GM18868 (cell line): ENCODE measurements at regions not wholly inside any gene's neighbourhood (a gene's known extent, or its start where the extent isn't known, plus 50 kb on each side); places are given as distances from the start of the nearest gene placed in this dataset.

Source experiments
- ATAC-seq: cut with Tn5 transposase; IDR thresholded peaks from one replicate; pipeline ENCODE4 v1.9.1; 2021; ENCODE audit warnings: mild to moderate bottlenecking, moderate library complexity; ENCODE audit not compliant: unreplicated experiment

DNA sequence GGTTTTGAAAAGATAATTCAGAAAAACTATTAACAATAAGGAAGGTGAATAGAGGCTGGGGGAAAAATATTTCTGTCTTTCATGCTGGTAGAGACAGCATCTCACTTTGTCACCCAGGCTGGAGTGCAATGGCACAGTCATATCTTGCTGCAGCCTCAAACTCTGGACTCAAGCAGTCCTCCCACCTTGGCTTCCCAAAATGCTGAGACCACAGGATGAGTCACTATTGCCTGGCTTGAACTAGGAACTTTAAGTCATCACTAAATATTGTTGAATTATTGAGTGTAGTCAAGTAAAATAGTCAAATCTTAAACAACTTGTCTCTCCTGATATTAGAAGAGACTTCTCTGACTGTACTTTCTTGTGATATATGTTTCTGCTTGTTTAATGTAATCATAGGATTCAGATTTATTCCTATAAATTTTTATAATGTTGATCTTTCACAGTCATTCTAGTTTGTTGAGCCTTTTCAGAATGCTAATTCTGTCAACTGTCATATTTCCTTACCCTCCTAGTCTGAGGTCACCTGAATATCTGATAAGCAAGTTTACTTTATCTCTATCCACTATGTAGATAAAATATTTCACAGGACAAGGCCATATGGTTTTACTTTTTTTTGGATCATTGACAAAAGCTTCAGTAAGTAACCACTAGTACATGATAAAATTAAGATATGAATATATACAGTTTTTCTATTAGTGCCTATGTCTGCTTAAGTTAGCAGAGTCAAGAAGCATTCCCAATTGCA lies 1696.5 kb downstream of the MAT2B start:
- ATAC-seq: no peak

DNA sequence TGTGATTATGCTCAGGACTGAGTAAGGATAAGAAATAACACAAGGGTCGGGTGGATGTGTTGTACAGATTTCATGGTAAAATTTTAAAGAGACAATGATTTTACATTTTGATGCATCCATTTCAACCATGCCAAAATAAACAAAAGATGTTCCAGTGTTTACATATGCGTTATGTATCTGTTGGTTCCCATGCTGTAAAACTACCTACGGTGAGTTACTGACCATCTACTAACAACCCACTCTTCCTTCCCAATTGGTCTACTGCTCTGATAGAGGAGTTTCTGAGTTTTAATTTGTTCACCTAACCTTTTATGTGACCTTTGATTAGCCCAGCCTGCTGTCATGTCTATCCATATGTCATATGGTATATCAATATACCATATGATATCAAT lies 1697.1 kb downstream of the MAT2B start:
- no peak for ATAC-seq

DNA sequence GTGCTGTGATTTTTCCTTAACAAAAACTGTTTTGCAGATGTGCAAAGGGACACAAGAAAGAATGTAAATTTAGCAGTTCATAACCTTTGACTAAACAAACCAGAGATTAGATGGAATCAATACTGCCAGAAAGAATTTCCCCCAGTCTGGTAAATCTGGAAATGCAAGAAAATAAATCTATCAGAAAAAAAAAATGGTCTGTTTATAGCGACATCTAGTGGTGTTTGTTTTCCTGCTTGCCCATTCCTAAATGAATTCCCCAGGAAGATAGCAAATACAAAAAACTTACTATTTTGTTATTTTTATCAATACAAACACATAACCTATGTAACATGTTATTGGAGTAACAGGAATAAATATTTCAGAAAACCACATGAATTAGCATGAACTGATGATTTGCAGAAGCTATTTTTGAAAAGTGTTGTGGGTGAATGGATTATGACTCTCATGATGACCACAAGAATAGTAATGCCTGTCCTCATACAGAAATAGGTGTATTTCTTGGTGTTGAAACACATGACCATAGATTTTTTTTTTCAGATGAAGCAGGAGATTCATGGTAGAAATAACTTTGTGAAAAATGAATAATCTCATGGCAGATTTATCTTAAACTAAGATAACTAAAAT lies 1703.8 kb downstream of the MAT2B start:
- ATAC-seq: peak; percentile 37

DNA sequence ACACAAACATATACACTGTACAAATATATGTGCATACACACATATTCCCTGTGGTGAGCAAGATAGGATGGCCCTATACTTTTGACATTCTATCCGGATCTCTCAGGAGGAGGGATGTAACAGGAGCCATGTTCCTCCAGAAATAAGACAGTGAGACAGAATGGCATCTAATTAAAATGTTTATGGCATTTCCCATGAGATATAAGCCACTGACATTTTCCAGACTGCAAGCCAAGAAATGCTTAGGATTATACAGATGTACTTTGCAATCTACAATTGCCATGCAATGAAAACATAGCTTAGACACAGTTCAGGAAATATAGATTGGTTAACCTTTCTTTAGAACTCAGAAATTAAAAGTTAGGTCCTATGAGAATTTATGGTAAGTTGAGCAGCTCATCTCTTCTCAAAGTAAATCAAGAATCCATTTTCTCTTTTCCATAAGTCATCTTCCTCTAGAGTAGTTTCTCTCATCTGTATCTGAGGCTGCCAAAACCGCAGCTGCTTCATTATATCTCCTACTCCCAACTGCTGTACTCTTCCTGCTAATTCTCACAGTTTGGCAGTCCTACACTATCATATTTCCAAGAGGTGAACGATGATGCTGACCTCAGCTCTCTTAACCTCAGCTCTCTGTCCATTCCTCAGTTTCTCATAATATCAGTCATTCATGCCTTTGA lies 1719.1 kb downstream of the MAT2B start:
- no peak for ATAC-seq

DNA sequence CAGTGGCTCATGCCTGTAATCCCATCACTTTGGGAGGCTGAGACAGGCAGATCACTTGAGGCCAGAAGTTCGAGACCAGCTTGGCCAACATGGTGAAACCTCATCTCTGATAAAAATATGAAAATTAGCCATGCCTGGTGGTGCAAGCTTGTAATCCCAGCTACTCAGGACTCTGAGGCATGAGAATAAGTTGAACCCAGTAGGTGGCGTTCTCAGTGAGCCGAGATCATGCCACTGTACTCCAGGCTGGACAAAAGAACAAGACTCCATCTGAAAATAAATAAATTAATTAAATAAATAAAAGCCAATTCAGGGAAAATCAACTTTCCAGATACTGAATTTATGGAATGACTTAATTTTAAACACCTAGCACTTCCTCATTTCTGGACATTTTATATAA lies 1722.1 kb downstream of the MAT2B start:
- ATAC-seq: no peak

DNA sequence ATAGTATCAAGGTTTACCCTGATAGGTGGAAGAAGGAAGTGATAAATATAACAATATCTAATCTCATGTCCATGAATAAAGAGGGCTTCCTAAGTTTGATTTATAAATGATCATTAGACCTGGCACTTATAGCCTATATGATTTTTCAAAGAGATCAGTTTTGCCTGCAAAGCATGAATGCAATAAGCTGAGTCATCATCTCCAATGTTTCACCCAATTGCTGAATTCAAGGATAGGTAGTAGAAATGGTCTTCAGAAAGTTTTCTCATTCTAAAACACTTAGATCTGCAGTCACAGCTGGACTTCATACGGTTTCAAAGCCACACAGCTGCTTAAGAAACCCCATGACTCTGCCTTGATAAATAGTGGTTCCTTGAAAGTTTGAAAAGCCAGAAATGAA lies 1722.8 kb downstream of the MAT2B start:
- no peak for ATAC-seq

DNA sequence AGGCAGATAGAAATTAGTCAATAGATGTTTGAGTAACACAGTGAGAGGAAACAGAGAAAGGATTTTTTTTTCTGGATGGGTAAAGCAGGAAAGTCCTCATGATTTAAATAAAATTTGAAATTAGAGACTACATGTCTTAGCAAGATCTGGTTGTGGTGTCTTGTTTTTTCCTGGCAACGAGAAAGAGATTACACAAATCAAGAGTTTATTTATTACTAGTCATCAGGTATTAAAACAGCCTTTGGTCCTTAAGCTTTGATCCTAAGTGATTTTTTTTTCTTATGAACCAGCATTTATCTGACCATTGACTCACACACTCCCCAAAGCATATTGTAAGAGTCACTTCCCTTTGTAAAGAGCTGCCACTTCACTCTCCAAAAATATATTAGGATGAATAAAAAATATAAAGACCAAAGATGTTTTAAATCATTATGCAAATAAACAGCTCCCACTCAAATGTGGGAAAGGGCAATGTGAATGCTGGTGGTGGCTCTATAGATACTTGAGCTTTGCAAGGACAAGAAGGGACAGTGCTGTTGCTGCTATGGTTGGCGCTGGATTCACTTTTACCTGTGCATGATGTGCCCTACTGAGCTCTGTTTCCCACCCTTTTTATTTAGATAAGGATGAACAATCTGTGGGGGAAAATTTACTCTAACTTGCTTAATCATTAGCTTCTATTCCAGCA lies 1726.5 kb downstream of the MAT2B start:
- no peak for ATAC-seq

DNA sequence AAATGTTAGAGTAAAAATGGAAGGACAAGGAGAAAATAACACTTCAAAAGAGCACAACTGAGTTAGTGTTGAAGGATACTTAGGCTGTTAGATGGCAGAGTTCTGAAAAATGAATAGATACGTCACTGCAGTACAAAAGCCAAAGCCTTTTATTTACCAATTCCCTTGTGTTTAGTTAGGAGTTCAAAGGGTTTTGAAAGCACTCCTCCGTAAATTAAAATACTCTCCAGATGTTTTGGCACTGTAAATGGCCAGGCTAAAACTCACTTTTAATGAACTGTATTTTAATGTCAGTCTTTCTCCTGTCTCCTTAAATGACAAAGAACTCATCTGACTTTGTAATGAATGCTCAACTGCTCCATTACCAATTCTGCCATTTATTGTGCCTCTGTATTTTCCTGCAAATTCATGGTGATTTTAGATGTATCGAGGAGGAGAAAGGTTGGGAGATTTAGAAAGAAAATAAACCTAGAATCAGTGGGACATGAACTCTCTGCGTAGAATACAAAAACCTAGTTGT lies 1727.2 kb downstream of the MAT2B start:
- ATAC-seq: no peak

DNA sequence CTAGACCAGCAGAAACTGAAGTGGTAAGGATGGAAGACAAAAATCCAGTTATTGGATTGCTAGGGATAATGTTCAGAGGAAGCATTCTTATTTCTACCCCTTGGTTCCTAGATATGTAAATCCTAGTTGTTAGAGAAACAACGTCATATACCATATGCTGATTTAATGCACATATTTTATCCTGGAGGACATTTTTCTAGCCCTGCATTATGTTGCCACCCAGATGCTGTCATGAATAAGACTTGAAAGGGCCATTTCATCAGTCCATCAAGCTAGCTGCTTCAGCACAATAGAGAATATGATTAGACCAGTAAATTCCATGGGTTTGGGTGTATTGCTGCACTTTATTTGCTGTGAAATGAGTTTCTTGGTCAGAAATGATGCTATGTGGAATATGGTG lies 1736.4 kb downstream of the MAT2B start:
- ATAC-seq: no peak

DNA sequence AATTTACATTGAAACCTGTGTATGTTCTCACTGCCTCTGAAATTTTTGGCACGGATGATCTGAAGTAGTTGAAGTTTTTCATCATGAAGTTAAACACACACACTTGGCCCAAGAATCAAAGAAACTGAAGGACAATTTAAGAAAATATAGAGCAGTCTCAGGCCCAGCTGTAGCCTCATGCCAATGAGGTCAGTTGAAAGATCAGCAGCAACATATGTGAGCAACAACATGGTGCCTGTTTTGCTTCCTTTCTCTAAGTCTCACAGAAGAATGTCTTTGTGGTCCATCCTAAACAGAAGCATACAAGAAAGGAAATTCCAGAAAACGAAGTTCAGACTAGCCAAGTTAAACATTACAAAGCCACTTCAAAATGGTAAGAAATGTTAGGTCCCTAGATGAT lies 1737.2 kb downstream of the MAT2B start:
- ATAC-seq: no peak

DNA sequence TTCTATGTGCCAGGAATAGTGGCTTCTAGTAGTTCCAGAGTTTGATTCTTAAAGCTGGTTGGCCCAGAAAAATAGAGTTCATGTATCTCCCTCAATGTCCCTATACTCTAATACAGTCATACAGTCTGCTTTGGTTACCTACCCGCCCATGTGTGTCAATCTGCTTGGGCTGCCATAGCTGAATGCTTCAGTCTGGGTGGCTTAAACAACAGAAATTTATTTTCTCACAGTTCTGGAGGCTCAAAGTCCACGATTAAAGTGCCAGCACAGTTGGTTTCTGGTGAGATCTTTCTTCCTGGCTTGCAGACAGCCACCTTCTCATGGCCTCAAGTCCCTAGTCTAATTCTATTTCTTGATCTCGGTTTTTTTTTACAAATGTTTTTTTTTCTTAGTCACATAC lies 1739.0 kb downstream of the MAT2B start:
- ATAC-seq: no peak

DNA sequence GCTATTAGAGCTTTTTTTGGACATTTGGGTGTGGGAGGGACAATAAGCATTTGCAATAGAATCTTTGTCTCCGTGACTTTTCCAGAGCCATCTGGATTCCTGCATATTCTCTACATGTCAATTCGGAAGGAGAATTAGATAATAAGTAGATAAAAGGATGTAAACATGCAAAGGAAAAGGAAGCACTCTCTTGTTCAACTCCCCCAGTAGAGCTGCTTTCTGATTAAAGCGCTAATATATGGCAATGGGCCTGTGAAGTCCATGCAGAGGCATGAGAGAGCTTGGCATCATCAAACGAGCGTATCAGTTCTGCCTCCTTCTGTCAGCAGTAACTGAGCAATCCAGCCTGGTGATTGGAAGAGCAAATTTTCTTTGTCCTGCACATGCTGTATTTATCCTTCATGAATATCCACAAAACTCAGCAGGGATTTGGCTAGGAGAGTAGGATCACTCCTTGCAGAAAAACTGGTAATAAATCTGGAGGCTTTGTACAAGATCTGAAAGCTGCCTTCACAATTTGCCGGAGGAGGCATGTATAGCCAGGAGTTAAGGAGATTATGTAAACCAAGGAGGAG lies 1752.9 kb downstream of the MAT2B start:
- ATAC-seq: no peak

DNA sequence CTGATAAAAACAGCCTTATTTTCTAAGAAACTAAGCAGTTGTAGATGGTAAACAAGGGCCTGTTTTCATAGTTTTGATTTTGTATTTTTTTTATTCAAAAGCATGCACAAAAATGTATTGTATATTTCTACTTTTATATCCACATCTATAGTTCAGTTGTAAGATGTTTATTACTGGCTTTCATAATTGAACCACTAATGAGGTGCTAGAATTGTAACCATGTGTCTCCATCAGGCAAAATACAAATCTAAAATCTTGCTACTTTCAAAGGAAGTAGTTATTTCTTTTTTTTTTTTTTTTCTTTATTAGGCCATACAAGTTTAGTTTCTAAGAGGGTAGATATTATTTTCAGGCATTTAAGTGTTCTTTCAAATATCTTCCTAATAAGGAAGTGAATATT lies 1755.0 kb downstream of the MAT2B start:
- no peak for ATAC-seq

DNA sequence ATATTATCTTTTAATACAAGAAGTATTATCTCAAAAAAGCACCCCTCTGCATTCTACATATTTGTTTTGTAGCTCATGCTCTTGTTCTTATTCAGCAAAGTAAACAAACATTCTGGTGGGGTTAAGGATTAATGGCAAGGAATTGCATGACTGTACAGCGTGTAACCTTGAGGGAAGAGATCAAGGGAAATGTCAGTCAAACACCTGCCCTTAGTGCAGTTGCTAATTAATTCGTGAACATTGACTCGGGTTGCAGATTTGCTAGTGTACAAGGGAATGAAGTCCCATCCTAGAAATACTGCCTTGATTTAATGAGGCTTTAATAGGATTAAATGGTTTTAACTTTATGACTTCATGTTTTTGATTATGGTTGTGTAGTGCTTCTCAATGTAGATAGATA lies 1758.1 kb downstream of the MAT2B start:
- ATAC-seq: no peak

DNA sequence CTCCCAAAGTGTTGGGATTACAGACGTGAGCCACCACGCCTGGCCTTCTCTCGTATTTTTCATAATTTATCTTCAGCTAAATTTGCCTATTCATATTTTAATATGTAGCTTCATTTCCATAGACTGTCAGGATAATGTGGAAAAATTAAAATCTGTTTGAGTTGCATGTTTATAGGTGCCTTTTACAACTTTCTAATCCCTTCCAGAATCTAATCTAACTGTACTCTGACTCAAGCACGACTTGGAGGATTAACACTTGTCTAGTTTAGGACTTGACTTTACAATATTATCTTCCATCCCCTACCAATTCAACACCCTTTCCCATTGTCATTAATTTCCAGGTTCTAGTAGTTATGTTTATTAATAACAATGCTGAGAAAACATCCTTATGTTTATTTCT lies 1761.5 kb downstream of the MAT2B start:
- no peak for ATAC-seq

DNA sequence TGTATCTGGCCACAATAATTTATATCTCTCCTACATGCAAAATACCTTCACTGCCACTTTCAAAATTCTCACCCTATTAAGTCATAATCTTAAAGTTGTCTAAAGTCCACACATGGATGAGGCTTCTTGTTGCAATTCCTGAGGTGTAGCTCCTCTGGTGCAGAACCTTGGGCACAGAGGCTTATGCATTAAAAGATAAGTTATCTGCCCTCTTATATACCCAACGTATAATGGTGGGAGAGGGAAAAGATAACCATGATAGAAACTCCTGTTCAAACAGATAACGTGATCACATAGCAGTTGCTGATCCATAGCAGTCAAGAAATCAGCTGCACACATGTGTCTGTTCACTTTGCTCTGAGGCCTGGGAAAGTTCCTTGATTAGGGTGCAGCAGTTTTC lies 1767.0 kb downstream of the MAT2B start:
- no peak for ATAC-seq

DNA sequence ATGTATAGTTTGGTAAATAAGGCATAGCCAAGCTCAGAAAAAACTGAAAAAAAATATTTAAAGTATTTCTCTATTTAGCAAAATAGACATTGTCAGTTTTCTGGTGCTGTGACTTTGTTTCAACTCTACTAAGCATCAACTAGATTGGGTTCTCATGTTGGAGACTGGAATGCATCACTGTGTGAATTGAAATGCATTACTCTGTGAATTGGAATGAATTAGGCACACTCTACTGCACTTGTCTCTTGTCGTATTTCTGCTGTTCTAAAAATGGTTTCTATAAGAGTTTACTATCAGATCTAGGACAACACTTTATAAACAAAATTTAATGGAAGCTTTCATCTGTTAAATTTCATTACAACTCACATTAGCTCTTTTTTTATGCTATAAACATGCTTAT lies 1772.2 kb downstream of the MAT2B start:
- no peak for ATAC-seq

DNA sequence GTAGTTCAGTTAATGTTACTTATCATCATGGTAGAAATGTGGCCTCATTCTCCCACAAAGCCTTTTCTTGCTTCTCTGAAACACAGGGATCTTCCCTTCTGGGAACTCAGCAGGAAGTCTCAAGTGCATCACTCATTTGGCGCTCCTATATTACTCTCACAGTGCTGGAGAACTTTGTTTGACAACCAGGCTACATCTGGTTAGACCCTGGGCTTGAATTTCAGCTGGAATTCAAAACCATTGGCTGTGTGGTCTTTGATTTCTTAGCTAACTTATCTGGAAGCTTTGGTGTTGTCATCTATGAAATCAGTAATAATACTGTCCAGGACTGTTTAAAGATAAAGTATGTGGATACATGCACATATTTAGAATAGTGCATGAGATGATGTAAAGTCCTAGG lies 1777.1 kb downstream of the MAT2B start:
- ATAC-seq: no peak

DNA sequence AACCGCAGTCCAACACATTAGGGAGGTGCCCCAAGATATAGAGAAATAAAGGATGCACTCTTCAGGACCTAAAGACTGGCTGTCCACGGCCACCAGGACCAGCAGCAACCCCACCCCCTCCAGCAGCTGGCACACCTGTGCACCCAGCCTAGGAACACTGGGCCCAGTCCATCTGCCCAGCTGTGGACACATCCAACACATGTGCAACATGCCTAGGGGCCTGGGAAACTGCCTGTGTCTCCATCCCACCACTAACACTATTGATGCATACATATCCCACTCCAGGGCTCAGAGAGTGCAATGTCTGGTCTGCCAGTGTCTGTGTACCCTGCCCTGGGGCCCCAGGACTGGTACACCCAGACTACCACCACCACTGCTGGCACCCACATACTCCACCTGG lies 1781.3 kb downstream of the MAT2B start:
- no peak for ATAC-seq

DNA sequence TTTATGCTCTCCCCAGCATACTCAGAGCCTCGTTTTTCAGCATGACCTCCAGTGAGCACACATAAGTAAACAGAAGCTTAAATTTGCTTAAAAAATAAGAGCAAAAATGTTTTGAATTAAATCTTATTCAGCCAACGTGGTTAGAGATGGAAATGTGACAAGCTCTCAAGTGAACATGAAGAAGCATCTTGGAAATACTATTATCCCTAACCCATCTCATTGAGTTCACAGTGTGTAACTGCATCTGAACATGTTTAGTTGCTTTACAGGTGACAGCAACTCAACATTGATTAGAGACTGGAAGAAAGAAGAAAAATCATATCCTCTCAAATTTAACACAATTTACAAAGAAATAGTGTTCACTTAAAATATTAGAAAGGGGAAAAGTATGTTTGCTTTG lies 1785.1 kb downstream of the MAT2B start:
- ATAC-seq: no peak
